Gastroesophageal sphincter (tissue), 4 donors: ENCODE measurements at regions not wholly inside any gene's neighbourhood (a gene's known extent, or its start where the extent isn't known, plus 50 kb on each side); places are given as distances from the start of the nearest gene placed in this dataset.

ENCODE experiments used
- ATAC-seq: fragments of 150-250 bp; one replicate; pipeline ENCODE4 v1.9.1; 2016; ENCODE audit warnings: mild to moderate bottlenecking, moderate library complexity
- H3K27ac ChIP-seq, 4 donors: fragments of 200-600 bp; sonication (generic) in 3 of 4; 1 replicate in 3 of 4; 2 replicates in 1 of 4; pipeline ENCODE4 v1.5.1; 2016 to 2019
- H3K27me3 ChIP-seq: fragments of 200-600 bp; sonication (generic); one replicate; pipeline ENCODE4 v1.5.1; 2019
- H3K36me3 ChIP-seq, 2 donors: fragments of 200-600 bp; sonication (generic); one replicate each; pipeline ENCODE4 v1.5.1; 2019; ENCODE audit warnings: control low read depth in 1 of 2
- H3K4me1 ChIP-seq, 3 donors: fragments of 200-600 bp; sonication (generic); 1 replicate in 2 of 3; 2 replicates in 1 of 3; pipeline ENCODE4 v1.5.1; 2016 to 2019; ENCODE audit warnings: control low read depth in 2 of 3
- H3K4me3 ChIP-seq, 2 donors: fragments of 200-600 bp; sonication (generic); one replicate each; pipeline ENCODE4 v1.5.1; 2019; ENCODE audit warnings: mild to moderate bottlenecking in 1 of 2, moderate library complexity in 1 of 2
- H3K9me3 ChIP-seq, 3 donors: fragments of 200-600 bp; sonication (generic); one replicate each; pipeline ENCODE4 v1.5.1; 2017 to 2019; ENCODE audit warnings: control low read depth in 2 of 3
- EP300 ChIP-seq: sonication (generic); formaldehyde crosslinking; IDR thresholded peaks from one replicate; pipeline ENCODE4 v1.6.1; 2017; ENCODE audit warnings: antibody characterized with exemption, mild to moderate bottlenecking
- POLR2A ChIP-seq, 2 donors: fragments of 450-650 bp; IDR thresholded peaks; one replicate each; pipeline ENCODE4 v1.6.1; 2017; ENCODE audit warnings: antibody characterized with exemption in 2 of 2, mild to moderate bottlenecking in 2 of 2, moderate library complexity in 1 of 2
- POLR2AphosphoS5 ChIP-seq: sonication (generic); formaldehyde crosslinking; IDR thresholded peaks from one replicate; pipeline ENCODE4 v1.6.1; 2017; ENCODE audit warnings: antibody characterized with exemption
- WGBS, 2 donors: methylation state at CpG; one replicate each; pipeline ENCODE4 v1.1.5; 2018; ENCODE audit warnings: low coverage in 1 of 2; 5-methylcytosine and 5-hydroxymethylcytosine counted together
- TF ChIP-seq, protein P1 (sequence below), 4 experiments: fragments of 200-600 bp in 2 of 4; fragments of 450-650 bp in 2 of 4; sonication (generic) in 1 of 4; IDR thresholded peaks; one replicate each; pipeline ENCODE4 v1.5.1; 2017 to 2019; ENCODE audit warnings: antibody characterized with exemption in 4 of 4, mild to moderate bottlenecking in 2 of 4, moderate library complexity in 2 of 4

DNA sequence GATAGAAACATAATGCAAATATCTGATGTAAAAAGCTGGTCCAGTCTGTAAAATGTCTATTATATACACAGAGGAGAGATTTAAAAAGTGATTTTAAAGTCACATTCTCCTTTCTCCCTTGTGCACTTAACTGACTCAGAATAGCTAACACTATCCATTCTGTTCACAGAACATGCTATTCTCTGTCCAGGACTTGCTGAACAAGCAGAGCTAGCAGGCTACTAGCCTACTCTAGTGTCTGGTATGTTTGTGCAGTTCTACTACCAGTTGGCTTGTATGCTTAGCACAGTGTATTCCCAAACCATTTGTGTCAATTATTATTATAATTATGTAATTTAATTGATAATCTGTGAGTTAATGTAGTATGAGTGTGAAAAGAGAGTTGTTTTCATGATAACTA lies 161.7 kb upstream of the NUDT12 start:
- H3K9me3 ChIP-seq = no peaks in the 10 kb centered on the region
- H3K4me3 ChIP-seq = no peak overlapping the region
- ATAC-seq = no peak
- no peak overlapping the region for H3K27ac ChIP-seq
- TF ChIP-seq, protein P1, sequence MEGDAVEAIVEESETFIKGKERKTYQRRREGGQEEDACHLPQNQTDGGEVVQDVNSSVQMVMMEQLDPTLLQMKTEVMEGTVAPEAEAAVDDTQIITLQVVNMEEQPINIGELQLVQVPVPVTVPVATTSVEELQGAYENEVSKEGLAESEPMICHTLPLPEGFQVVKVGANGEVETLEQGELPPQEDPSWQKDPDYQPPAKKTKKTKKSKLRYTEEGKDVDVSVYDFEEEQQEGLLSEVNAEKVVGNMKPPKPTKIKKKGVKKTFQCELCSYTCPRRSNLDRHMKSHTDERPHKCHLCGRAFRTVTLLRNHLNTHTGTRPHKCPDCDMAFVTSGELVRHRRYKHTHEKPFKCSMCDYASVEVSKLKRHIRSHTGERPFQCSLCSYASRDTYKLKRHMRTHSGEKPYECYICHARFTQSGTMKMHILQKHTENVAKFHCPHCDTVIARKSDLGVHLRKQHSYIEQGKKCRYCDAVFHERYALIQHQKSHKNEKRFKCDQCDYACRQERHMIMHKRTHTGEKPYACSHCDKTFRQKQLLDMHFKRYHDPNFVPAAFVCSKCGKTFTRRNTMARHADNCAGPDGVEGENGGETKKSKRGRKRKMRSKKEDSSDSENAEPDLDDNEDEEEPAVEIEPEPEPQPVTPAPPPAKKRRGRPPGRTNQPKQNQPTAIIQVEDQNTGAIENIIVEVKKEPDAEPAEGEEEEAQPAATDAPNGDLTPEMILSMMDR (IDR thresholded peaks at IDR 0.05) = no peak
- no peak for TF ChIP-seq POLR2AphosphoS5
- TF ChIP-seq EP300 = no peak
- TF ChIP-seq POLR2A (IDR thresholded peaks at IDR 0.05) = no peak
- H3K27me3 ChIP-seq = no peaks in the 10 kb centered on the region
- no peaks in the 10 kb centered on the region for H3K4me1 ChIP-seq
- no peaks in the 10 kb centered on the region for H3K36me3 ChIP-seq

DNA sequence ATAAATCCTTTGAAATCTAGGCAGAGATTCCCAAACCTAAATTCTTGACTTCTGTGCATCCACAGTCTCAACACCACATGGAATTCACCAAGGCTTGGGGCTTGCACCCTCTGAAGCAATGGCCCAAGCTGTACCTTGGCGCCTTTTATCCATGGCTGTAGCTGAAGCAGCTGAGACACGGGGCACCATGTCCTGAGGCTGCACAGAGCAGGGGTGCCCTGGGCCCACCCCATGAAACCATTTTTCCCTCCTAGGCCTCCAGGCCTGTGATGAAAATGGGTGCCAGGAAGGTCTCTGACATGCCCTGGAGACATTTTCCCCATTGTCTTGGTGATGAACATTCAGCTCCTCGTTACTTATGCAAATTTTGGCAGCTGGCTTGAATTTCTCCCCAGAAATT lies 158.6 kb upstream of the NUDT12 start:
- H3K27me3 ChIP-seq = no peaks in the 10 kb centered on the region
- ATAC-seq = no peak

DNA sequence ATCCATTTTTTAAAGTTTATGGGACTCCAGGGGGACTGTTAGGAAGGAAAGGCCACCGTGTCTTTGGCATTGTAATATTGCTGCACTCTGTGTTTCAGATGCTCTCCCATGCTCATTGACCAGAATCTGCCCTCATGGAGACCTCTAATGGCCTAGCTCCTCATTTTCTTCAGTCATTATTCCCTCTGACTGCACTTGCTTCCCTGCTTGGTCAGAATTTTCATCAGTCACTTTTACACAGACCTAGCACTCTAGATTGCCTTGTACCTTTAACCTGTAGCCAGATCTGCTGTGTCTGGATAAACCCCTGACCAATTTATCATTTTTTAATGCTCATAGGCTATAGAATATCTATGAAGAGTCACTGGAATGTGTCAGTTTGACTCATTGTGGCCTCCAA lies 155.5 kb upstream of the NUDT12 start:
- Histone ChIP-seq H3K36me3 (no peaks in the 10 kb centered on the region), H3K4me3 (no peak overlapping the region), H3K9me3 (no peaks in the 10 kb centered on the region), H3K27ac (no peak overlapping the region), H3K4me1 (no peaks in the 10 kb centered on the region), H3K27me3 (no peaks in the 10 kb centered on the region)
- ATAC-seq = no peak
- 81 to 83% methylated on average over 1 of the region's 1 CpG for WGBS, 2 donors
- TF ChIP-seq EP300 (no peak), POLR2A (IDR thresholded peaks at IDR 0.05) (no peak), POLR2AphosphoS5 (no peak)
- TF ChIP-seq, protein P1 (IDR thresholded peaks at IDR 0.05) = no peak

More for the DNA sequence above, 158.6 kb upstream of the NUDT12 start:
- Histone ChIP-seq H3K9me3 (no peaks in the 10 kb centered on the region), H3K27ac (no peak overlapping the region), H3K36me3 (no peaks in the 10 kb centered on the region), H3K4me3 (no peak overlapping the region), H3K4me1 (no peaks in the 10 kb centered on the region)
- TF ChIP-seq EP300 (no peak), POLR2A (IDR thresholded peaks at IDR 0.05) (no peak), POLR2AphosphoS5 (no peak)
- TF ChIP-seq, protein P1 (IDR thresholded peaks at IDR 0.05) = no peak
- 82 to 88% methylated on average over 1 of the region's 3 CpGs for WGBS, 2 donors

DNA sequence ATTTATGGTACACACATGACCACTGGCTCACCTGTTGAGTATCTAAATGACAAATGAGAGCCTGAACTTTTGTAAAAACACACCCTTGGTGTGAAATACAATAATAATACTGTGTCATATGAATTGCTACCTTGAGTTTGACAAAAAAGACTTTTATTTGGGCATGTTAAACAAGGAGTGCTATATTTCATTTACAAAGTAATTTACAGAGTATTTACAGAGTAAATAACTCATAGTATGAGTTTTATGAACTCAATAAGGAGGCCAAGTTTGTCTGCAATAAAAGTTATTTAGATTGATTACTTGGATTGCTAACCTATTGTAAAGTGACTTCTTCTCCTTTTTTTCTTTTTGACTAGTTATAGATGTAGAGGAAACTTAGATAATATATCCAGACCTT lies 146.0 kb upstream of the NUDT12 start:
- no peaks in the 10 kb centered on the region for H3K4me1 ChIP-seq
- H3K4me3 ChIP-seq = no peak overlapping the region
- no peak for ATAC-seq
- H3K36me3 ChIP-seq = no peaks in the 10 kb centered on the region
- TF ChIP-seq, protein P1 (IDR thresholded peaks at IDR 0.05) = no peak
- TF ChIP-seq POLR2AphosphoS5 (no peak), POLR2A (IDR thresholded peaks at IDR 0.05) (no peak), EP300 (no peak)
- H3K27ac ChIP-seq = no peak overlapping the region
- no peaks in the 10 kb centered on the region for H3K9me3 ChIP-seq
- H3K27me3 ChIP-seq = no peaks in the 10 kb centered on the region

DNA sequence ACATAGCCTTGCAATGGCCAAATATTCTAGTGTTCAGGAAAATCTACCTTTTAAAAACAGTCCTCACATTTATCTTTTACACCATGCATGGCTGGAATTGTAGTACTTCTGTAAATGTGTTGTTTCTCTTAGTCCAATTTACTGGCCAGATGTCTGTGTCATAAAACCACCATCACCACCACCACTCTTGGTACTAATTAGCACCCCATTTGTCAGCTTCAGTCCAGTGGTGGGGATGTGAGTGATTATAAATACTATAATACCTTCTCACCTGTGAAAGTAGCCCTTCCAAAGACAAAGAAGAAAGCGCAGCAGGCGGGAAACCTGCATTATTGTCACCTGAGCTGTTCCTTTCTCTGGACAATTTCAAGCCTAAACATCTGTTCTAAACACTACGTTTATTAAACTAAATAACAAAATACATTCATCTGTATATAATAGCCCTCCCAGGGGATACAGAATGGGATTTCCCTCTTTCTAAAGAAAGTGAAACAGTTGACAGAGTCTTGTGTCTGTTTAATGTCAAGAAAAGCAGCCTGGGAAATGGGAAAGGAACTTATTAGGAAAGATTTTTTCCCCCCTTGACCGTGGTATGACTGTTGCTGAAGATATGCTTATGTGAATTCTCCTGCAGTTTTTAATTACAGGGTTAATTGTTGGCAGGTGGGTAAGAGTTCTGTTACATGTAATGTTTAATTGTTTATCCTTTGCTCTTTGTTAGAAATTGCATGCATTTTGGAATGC lies 144.5 kb upstream of the NUDT12 start:
- Histone ChIP-seq H3K27ac (no peak overlapping the region), H3K27me3 (no peaks in the 10 kb centered on the region), H3K36me3 (no peaks in the 10 kb centered on the region), H3K4me3 (no peak overlapping the region), H3K4me1 (no peaks in the 10 kb centered on the region), H3K9me3 (no peaks in the 10 kb centered on the region)
- TF ChIP-seq POLR2A (IDR thresholded peaks at IDR 0.05) (no peak), POLR2AphosphoS5 (no peak), EP300 (no peak)
- TF ChIP-seq, protein P1 (IDR thresholded peaks at IDR 0.05) = no peak
- ATAC-seq = no peak
- 22 to 51% methylated on average over 4 of the region's 4 CpGs for WGBS, 2 donors
